K562 (cell line): ENCODE measurements at regions not wholly inside any gene's neighbourhood (a gene's known extent, or its start where the extent isn't known, plus 50 kb on each side); places are given as distances from the start of the nearest gene placed in this dataset.

Source experiments
- TEAD1 ChIP-seq, 2 experiments: fragments of 450-650 bp in 1 of 2; sonication (generic) in 1 of 2; formaldehyde crosslinking; IDR thresholded peaks; 2 replicates each; pipeline versions ENCODE4 v1.4.0 to v1.8.0; 2020 to 2022; ENCODE audit warnings: mild to moderate bottlenecking in 2 of 2, missing genetic modification reagents in 1 of 2
- TF ChIP-seq, protein P1 (sequence below): fragments of 200-600 bp; sonication (generic); IDR thresholded peaks from one replicate; pipeline ENCODE4 v1.6.1; 2012; ENCODE audit warnings: mild to moderate bottlenecking, low read depth, low read length, inconsistent platforms
- TF ChIP-seq, protein P2 (sequence below): fragments of 250-450 bp; sonication (Bioruptor Pico); IDR thresholded peaks from 2 replicates; pipeline ENCODE4 v1.8.0; 2021; ENCODE audit warnings: moderate library complexity, mild to moderate bottlenecking, inconsistent platforms

DNA sequence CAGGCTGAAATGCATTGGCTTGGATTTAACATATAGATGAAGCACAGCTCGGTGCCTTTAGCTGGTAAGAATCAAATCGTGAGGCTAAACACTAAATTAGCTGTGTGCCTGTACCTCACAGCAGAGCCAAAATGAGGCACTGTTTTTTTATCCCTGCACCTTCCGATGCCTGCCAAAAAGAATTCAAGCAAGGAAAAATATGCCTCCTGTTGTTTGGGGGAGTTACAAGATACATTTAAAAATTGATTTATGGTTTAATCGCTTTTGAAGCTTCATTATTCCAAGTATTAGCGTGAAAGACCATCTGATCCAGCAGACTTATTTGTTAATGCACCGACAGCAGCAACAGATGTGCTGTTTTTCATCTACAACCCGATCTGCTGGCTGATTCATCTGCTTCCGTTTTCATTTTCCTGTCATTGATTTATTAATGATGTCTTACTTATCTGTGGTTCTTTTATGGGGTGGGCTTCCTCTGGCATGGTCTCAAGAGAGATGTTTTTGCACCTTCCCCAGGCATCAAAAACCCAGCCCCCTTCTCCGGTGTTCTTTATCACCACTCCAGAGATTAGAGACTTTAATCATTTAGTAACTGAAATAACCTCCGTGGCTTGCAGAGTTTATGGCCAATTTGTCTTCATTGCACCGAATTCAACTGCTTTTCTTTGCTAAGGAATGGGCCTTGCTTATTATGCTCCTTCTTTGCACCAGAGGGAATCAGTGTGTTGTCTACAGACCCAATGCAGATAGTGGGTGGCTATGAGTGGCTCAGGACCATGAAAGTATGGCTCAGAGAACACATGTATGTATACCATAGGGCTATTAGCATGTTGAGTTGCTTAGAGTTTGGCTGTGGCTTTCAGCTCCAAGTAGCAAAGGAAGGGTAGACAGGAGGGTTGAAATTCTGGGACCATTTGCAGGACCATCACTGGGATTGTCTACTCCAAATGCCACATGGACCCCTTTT is 166.8 kb upstream of the TMEM260 start (continued):
- TF ChIP-seq, protein P1, sequence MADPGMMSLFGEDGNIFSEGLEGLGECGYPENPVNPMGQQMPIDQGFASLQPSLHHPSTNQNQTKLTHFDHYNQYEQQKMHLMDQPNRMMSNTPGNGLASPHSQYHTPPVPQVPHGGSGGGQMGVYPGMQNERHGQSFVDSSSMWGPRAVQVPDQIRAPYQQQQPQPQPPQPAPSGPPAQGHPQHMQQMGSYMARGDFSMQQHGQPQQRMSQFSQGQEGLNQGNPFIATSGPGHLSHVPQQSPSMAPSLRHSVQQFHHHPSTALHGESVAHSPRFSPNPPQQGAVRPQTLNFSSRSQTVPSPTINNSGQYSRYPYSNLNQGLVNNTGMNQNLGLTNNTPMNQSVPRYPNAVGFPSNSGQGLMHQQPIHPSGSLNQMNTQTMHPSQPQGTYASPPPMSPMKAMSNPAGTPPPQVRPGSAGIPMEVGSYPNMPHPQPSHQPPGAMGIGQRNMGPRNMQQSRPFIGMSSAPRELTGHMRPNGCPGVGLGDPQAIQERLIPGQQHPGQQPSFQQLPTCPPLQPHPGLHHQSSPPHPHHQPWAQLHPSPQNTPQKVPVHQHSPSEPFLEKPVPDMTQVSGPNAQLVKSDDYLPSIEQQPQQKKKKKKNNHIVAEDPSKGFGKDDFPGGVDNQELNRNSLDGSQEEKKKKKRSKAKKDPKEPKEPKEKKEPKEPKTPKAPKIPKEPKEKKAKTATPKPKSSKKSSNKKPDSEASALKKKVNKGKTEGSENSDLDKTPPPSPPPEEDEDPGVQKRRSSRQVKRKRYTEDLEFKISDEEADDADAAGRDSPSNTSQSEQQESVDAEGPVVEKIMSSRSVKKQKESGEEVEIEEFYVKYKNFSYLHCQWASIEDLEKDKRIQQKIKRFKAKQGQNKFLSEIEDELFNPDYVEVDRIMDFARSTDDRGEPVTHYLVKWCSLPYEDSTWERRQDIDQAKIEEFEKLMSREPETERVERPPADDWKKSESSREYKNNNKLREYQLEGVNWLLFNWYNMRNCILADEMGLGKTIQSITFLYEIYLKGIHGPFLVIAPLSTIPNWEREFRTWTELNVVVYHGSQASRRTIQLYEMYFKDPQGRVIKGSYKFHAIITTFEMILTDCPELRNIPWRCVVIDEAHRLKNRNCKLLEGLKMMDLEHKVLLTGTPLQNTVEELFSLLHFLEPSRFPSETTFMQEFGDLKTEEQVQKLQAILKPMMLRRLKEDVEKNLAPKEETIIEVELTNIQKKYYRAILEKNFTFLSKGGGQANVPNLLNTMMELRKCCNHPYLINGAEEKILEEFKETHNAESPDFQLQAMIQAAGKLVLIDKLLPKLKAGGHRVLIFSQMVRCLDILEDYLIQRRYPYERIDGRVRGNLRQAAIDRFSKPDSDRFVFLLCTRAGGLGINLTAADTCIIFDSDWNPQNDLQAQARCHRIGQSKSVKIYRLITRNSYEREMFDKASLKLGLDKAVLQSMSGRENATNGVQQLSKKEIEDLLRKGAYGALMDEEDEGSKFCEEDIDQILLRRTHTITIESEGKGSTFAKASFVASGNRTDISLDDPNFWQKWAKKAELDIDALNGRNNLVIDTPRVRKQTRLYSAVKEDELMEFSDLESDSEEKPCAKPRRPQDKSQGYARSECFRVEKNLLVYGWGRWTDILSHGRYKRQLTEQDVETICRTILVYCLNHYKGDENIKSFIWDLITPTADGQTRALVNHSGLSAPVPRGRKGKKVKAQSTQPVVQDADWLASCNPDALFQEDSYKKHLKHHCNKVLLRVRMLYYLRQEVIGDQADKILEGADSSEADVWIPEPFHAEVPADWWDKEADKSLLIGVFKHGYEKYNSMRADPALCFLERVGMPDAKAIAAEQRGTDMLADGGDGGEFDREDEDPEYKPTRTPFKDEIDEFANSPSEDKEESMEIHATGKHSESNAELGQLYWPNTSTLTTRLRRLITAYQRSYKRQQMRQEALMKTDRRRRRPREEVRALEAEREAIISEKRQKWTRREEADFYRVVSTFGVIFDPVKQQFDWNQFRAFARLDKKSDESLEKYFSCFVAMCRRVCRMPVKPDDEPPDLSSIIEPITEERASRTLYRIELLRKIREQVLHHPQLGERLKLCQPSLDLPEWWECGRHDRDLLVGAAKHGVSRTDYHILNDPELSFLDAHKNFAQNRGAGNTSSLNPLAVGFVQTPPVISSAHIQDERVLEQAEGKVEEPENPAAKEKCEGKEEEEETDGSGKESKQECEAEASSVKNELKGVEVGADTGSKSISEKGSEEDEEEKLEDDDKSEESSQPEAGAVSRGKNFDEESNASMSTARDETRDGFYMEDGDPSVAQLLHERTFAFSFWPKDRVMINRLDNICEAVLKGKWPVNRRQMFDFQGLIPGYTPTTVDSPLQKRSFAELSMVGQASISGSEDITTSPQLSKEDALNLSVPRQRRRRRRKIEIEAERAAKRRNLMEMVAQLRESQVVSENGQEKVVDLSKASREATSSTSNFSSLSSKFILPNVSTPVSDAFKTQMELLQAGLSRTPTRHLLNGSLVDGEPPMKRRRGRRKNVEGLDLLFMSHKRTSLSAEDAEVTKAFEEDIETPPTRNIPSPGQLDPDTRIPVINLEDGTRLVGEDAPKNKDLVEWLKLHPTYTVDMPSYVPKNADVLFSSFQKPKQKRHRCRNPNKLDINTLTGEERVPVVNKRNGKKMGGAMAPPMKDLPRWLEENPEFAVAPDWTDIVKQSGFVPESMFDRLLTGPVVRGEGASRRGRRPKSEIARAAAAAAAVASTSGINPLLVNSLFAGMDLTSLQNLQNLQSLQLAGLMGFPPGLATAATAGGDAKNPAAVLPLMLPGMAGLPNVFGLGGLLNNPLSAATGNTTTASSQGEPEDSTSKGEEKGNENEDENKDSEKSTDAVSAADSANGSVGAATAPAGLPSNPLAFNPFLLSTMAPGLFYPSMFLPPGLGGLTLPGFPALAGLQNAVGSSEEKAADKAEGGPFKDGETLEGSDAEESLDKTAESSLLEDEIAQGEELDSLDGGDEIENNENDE = no peak
- TF ChIP-seq, protein P2, sequence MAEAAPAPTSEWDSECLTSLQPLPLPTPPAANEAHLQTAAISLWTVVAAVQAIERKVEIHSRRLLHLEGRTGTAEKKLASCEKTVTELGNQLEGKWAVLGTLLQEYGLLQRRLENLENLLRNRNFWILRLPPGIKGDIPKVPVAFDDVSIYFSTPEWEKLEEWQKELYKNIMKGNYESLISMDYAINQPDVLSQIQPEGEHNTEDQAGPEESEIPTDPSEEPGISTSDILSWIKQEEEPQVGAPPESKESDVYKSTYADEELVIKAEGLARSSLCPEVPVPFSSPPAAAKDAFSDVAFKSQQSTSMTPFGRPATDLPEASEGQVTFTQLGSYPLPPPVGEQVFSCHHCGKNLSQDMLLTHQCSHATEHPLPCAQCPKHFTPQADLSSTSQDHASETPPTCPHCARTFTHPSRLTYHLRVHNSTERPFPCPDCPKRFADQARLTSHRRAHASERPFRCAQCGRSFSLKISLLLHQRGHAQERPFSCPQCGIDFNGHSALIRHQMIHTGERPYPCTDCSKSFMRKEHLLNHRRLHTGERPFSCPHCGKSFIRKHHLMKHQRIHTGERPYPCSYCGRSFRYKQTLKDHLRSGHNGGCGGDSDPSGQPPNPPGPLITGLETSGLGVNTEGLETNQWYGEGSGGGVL = no peak
- TF ChIP-seq TEAD1 (CRISPR knock-in tag; IDR thresholded peaks at IDR 0.05) = no peak
